D341Med (cell line): ENCODE measurements at regions not wholly inside any gene's neighbourhood (a gene's known extent, or its start where the extent isn't known, plus 50 kb on each side); places are given as distances from the start of the nearest gene placed in this dataset.
"Not testable (repeated sequence)": the region's sequence is repeated elsewhere in the genome, so short reads cannot be mapped to it uniquely, and the experiment has no call there.

Source experiments
- DNase-seq: peaks from one replicate; pipeline ENCODE4 v3.0.0; 2012; ENCODE audit warnings: low spot score

DNA sequence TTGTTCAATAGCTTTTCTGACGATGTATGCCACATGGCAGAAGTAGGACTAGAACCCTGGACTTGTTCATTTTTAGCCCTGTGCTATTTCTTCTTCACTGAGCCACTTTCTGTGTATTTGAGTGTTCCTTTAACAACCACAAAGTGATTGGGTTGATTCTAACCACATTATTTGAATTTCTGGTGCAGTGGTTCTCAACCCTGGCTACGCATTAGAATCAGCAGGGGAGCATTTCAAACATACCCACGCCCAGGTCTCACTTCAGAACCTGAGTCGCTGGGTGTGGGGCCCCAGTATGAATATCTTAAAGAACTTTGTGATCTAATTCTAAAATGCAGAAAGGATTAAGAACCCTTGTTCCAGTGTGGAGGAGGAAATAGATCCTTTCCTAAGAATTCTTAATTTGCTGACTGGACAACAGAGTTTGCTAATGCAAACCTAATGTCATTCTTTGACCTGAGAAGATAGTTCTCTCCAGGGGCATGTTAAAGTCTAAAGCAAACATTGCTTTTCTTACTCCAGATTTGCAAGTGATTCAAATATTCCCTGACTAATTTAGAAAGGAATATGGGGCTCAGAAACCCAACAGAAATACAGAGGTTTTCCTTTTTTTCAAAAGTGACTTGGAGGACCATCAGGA, 75.4 kb upstream of the GDNF start:
- no peak for DNase-seq

DNA sequence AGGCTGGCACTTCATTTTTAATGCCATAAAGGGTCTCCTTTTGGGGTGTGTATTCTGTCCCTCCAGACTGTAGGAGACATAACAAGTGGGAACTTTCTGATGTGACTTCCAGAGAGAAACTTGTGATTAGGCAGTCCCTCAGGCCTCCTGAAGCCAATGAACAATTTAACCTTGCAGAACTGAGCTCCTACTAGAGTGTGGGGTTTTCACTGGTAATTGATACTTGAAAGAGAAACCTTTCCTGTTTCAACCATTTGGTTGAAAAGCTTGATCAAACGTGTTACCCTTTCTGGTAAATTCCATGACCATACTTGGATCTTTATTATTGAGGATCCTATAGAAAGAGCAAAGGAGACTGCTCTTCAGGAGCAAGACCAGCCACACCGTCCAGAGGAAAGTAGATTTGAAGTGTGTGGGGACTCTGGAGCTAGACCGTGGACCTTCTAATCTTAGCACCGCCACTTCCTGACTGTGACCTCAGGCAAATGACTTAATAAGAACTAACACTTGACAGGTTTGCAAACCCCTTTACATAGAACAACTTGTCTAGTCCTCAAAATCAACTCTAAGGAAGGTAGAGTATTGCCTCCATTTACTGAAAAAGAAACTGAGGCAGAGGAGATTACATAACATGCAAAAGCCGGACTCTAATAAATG, 69.9 kb upstream of the GDNF start:
- DNase-seq = not testable (repeated sequence)

DNA sequence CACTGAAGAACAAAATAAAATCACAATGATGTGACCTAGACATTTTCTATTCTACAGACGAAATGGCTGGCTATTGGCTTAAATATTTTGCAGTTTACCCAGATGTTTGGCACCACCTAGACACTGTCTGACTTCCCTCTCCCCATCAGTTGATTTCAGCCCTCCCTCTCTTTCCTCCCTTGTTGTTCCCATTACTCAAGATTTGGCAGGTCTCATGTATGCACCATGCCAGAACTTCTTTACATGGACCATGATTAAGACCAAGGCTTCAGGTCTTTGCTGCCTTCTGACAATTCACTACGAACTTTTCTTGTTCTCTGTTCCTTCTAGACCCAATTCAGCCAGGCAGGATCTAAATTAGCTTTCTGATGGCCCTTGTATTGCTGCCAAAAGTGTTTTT, 66.6 kb upstream of the GDNF start:
- no peak for DNase-seq

DNA sequence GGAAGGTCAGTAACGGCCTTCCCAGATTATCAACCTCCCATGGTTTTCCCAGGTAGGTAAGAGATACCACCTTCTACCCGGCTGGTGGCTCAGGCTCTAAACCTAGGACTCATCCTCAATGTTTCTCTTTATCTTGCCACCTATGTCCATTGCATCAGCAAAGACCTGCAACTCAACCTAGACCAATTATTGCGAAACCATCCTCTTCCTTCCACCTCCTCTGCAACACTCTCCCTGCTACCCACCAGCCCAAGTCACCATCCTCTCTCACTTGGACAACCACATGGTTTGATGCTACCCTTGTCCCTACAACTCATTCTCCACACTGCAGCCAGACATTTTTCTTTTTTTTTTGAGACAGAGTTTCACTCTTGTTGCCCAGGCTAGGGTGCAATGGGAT, 65.4 kb upstream of the GDNF start:
- DNase-seq = no peak

DNA sequence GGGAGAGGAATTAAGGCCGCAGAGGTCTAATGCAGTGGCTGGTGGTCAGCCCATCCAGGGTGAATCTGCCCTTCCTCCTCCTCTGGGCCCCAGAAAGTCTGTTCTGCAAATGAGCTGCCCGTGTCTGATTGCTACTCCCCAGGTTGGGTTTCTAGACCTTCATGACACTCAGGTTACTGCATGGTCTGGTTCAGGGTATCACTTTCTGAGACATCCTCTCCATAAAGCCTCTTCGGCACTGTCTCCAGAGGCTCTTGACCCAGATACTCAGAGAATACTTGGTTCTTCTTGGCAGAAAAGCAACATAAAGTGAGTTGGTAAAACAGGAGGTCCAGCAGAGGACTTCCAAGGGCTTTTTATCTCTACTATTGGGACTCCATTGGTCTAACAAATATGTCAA, 62.5 kb upstream of the GDNF start:
- no peak for DNase-seq

DNA sequence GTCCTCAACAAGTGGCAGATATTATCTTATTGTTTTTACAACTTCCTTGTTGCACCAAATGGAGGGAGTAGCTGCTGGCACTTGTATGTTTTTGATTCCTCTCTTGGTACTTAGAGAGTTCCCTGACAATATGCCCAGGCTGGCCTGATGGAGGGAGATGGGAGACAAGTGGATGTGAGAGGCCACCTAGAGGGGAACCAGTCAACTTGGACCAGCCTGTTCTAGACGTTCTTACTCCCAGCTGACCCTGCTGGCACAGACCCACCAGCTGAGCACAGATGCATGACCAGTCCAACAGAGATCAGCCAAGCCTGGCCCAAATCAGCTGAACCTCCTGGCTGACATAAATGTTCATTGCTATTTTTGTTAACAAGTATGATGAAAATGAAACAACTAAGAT, 60.9 kb upstream of the GDNF start:
- peak; percentile 66 for DNase-seq

DNA sequence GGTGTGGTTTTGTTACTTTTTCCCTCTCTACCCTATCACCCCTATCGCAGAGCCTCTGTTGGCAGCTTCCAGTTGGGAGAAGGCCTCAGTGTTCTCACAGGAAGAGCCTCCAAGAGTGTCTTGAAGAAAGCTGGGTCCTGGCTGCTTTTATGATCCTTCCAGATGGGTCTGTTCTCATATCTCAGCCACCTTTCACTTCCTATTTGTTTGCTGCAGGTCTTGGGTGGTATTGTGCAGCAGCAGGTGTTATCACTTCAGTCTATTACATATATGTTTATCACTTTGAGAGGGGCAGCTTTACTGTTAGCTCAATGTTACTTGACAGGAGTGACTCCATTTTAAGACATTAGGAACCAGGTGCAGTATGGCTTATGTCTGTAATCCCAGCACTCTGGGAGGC, 59.2 kb upstream of the GDNF start:
- no peak for DNase-seq

DNA sequence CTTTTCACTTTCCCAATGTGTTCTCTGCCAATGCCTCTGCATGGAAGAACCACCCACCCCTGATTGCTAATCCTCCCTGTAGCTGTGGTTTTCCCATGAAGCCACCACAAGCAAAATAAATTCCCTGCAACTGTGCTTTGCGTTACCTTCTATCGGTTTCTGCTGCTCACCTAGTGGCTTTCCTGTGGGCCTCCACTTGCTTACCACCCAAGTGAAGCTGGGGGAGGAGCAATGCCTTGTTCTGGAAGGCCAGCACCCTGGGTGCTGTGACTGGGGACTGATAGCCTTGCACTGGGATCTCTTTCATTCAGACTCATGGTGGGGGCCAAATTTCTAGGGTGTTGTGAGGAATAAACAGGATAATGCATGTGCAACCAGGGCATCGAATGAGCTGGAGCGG, 56.3 kb upstream of the GDNF start:
- no peak for DNase-seq

DNA sequence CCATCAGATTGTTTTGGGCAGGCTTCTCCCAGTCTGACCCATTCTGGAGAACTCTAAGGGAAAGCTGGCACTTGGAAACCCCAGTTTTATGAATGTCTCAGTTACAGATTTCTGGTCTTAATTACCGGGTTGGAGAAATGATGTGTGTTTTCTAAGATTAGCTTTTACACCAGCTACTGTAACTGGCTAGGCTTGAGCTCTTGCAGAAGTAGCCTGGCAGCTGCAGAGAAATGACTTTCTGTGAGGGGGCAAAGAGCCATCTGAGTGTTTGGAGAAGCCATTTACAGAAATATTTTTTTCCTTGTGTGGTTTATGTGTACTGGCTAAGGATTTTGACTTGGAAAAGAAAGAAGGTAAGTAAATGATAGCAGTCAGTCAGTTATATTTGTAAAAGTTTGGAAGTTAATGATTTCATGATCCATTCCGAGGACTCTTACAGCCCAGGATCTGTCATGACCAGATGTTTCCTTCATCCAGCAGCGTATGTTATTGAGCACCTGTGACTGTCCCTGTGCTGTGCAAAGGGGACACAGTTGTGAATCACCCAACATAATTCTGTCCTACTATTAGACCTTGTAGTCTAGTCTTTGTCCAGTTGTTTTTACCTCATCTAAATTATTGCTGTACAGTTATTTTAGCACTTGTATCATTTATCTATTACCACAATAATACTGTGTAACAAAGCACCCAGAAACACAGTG, 53.7 kb upstream of the GDNF start:
- no peak for DNase-seq

DNA sequence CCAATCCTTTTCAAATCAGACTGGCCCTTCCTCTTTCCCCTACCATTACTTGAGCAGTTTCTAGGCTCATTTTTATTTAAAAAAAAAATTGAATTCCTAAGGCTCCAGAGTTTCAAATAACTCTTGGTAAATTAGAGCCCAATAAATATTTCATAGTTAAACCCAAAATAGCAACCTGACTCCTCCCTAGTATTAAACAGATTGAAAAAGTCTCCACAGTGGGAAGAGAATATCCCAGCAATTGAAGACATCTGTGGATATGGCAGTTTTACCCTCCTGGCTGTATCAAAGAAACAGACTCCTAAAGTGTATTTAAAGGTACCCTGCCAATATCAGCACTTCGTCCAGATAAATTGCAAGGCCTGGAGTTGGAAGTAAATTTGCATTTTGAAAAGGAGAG, 52.7 kb upstream of the GDNF start:
- no peak for DNase-seq

DNA sequence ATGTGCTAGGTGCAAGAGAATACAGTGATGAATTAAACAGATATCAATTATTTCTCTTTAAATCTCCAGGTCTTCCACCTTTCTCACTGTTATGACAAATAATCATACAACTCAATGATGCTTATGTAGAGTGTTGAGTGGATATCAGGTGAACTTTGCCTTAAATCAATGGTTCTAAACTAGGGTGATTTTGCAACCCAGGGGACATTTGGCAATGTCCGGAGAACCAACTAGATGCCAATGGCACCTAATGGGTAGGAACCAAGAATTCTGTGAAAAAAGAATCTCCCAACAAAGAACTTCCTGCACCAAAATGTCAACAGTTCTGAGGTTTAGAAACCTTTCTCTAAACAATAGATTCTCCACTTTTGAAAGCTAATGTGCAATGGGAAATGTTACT, 52.0 kb upstream of the GDNF start:
- no peak for DNase-seq

DNA sequence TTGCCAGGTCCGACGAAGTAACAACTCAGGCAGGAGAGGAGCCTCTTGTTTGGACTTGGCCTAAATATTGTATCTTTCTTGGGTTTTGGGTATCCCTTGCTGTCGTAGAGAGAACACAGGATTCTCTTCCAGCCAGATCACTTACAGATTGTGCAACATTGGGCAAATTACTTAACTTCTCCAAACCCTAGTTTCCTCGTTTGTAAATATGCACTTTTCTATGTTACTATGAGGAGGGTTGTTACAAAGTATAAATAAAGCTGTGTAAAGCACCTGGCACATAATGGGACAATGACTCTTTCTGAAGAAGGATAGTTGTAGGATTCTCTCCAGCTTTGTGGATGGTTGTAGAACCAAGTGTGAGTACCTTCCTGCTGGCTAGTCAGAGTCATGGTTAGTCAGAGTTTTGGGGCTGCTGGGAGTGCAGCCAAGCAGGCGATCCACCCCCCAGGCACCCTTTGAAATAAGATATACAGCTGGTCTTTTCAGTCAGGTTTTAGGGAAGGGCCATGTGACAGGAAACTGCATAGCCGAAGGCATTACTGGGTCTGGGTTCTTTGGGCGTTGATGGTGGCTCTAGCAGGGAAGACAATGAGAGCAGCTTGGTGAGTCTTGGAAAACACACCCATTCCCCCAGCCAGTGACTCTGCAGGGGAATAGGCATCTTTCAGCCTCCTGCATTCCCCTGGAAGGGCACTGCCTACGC, 49.9 kb upstream of the GDNF start:
- DNase-seq = no peak
